GM12872 (cell line): ENCODE measurements at regions not wholly inside any gene's neighbourhood (a gene's known extent, or its start where the extent isn't known, plus 50 kb on each side); places are given as distances from the start of the nearest gene placed in this dataset.

Source experiments
- CTCF ChIP-seq: IDR thresholded peaks from 3 replicates; pipeline ENCODE4 v1.5.1; 2011; ENCODE audit warnings: low read depth, mild to moderate bottlenecking, low read length, moderate library complexity; ENCODE audit not compliant: insufficient read depth

- no peak for TF ChIP-seq CTCF
Observed at GRCh38 chr6:18753076-18753475, 365.9 kb downstream of the RNF144B start.

- no peak for TF ChIP-seq CTCF
Observed at GRCh38 chr6:18763086-18763485, 375.9 kb downstream of the RNF144B start.

GRCh38 chr6:18784794-18785193, 397.6 kb downstream of the RNF144B start:
- TF ChIP-seq CTCF = no peak

- TF ChIP-seq CTCF = no peak
Observed at GRCh38 chr6:18785810-18786490, 398.8 kb downstream of the RNF144B start.

GRCh38 chr6:18792866-18793265, 405.7 kb downstream of the RNF144B start:
- TF ChIP-seq CTCF = no peak

GRCh38 chr6:18795726-18796125, 408.6 kb downstream of the RNF144B start:
- TF ChIP-seq CTCF = no peak

GRCh38 chr6:18820725-18821124, 433.6 kb downstream of the RNF144B start:
- TF ChIP-seq CTCF = no peak
